ENCODE measurements at regions not wholly inside any gene's neighbourhood (a gene's known extent, or its start where the extent isn't known, plus 50 kb on each side); places are given as distances from the start of the nearest gene placed in this dataset.

DNA sequence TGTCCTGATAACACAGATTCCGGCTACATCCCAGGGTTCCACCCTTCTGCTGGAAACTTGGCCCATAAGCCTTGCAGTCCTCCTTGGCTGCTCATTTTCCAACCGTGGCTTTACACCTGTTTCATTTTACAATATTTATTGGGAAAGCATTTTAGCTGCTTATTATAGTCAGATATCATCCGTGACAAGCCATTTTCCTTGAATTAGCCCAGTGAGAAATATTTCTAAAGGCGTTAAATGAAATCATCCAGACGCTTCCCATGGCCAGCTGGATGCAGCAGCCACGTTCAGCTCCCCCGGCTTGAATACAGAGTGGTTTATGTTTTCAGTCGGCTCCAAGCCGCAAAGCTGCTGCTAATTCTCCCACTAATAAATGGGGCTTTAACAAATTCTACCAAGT is 245.0 kb upstream of the PELI2 start:
- ATAC-seq (replicated peaks in 1 of 2) (no peak), DNase-seq (no peak)
- H3K27ac Mint-ChIP-seq = no peak overlapping the region
- peaks cover 15% of the 10 kb centered on the region for H3K27me3 Mint-ChIP-seq (ENCODE audit: low read depth)
- H3K4me1 Mint-ChIP-seq (ENCODE audit: low read depth) = no peaks in the 10 kb centered on the region
- no peaks in the 10 kb centered on the region for H3K36me3 Mint-ChIP-seq (ENCODE audit: insufficient read depth in 2 of 2)
- H3K9me3 Mint-ChIP-seq = no peaks in the 10 kb centered on the region
- H3K4me3 Mint-ChIP-seq = no peak overlapping the region

DNA sequence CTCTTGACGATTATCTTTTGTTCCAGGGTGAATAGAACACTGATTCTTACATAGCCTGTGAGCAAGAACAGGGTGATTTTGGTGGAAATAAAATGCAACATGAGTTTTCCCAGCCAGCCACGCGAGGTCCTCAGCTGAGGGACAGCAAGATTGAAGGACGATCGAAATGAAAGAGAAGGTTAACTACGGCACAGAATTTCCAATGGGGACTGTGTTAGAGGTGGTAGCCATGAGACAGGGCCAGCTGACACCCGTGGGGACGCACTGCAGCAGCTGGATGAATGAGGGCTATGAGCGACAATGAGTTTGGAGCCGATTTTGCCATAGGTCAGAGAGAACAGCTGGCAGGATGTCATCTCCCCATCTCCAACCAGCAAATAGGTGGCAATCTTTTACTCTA is 243.4 kb upstream of the PELI2 start:
- no peak for ATAC-seq (replicated peaks in 1 of 2)
- Mint-ChIP-seq H3K4me1 (ENCODE audit: low read depth) (no peaks in the 10 kb centered on the region), H3K36me3 (ENCODE audit: insufficient read depth in 2 of 2) (no peaks in the 10 kb centered on the region), H3K4me3 (no peak overlapping the region), H3K27ac (no peak overlapping the region), H3K9me3 (no peaks in the 10 kb centered on the region), H3K27me3 (ENCODE audit: low read depth) (peaks cover 15% of the 10 kb centered on the region)
- no peak for DNase-seq

DNA sequence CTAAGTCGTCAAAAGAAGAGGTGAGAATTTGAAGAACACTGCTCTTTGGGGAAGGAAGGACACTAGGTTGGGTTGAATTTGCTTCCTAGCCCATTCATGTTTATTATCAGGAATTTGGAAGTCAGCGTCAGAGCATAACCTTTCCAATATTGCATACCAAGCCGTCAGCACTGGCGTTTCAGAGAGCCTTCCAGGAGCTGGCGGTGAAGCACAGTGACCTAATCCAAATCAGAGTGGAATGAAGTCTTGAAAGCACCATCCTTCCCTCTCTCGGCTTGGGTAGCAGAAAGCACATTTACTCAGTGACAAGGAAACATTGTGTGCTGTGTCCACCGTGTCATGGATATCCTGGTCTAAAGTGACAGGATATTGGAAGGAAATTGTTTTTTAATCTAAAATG is 240.3 kb upstream of the PELI2 start:
- no peak overlapping the region for H3K27ac Mint-ChIP-seq
- H3K27me3 Mint-ChIP-seq (ENCODE audit: low read depth) = peaks cover 14% of the 10 kb centered on the region
- H3K4me3 Mint-ChIP-seq = no peak overlapping the region
- no peak for DNase-seq
- H3K4me1 Mint-ChIP-seq (ENCODE audit: low read depth) = no peaks in the 10 kb centered on the region
- H3K9me3 Mint-ChIP-seq = no peaks in the 10 kb centered on the region
- ATAC-seq (replicated peaks in 1 of 2) = no peak
- H3K36me3 Mint-ChIP-seq (ENCODE audit: insufficient read depth in 2 of 2) = no peaks in the 10 kb centered on the region

DNA sequence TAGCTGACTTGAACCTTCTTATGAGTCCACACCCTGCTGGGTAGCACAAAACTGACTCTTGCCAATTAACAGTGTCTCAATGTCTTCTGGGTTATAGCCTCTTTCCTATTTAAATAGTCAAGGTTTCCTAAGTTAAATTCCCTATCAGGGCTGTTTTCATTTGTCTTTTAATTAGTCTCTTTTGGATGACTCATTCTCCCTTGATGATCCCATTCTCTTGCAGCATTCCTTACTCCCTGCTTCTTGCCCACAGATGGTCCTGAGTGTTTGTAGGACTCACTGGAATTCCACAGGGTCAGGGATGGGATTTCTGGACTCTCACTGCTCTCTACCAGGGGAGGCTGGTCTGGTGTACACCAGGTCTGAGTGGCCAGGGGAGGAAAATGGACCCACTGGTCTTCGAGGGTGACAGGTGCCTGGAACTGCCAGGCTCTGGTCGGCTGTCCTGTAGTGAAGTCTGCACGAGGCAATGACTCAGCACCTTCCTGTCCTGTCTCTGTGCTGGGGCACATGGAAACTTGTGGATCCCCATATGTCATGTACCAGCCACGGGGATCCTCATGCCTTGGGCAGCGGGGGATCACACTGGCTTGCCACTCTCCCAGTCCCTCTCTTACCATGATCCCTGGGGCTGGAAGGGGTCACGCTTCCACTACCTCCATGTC is 236.5 kb upstream of the PELI2 start:
- DNase-seq (no peak), ATAC-seq (replicated peaks in 1 of 2) (no peak)
- Mint-ChIP-seq H3K36me3 (ENCODE audit: insufficient read depth in 2 of 2) (no peaks in the 10 kb centered on the region), H3K27ac (no peak overlapping the region), H3K9me3 (no peaks in the 10 kb centered on the region), H3K27me3 (ENCODE audit: low read depth) (peaks cover 7% of the 10 kb centered on the region), H3K4me3 (no peak overlapping the region), H3K4me1 (ENCODE audit: low read depth) (no peaks in the 10 kb centered on the region)

DNA sequence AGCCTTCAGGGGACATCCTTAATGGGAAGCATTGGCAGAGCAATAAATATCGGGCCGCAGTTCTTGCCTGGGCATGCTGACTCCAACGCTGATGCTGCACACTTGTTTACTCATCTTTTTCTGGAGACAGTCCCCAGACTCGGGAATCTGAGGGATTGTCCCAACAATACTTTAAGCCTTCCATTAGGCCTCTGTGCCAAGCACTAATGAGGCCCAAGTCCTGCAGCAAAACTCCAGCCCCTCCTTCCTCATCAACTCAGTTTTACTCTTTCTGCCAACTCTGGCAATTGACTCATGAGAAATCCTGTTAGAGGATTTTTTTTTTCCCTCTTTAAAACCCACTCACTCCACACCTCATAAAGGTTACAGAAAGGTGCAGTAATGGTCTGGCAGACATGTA is 233.4 kb upstream of the PELI2 start:
- Mint-ChIP-seq H3K9me3 (no peaks in the 10 kb centered on the region), H3K27me3 (ENCODE audit: low read depth) (peaks cover 7% of the 10 kb centered on the region), H3K27ac (no peak overlapping the region), H3K4me1 (ENCODE audit: low read depth) (no peaks in the 10 kb centered on the region), H3K4me3 (no peak overlapping the region), H3K36me3 (ENCODE audit: insufficient read depth in 2 of 2) (no peaks in the 10 kb centered on the region)
- DNase-seq (no peak), ATAC-seq (replicated peaks in 1 of 2) (no peak)

DNA sequence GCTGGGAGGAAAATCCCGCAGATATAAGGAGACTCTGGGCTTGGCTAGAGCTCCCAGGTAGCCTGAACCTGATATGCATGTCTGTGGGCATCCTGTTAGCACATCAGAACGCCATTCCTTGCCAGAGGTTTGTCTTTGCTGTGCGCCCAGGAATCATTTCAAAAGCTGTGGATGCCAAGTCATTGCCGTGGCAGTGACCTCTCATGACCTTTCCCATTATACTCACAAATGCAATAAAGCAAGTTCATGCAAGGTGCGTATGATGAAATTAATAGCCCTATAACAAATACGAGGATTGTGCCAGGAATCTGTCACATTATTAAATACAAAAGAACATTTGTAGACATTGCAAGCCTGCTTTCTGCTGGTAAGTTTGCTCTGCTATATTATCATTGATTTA is 229.1 kb upstream of the PELI2 start:
- Mint-ChIP-seq H3K4me1 (ENCODE audit: low read depth) (no peaks in the 10 kb centered on the region), H3K4me3 (no peak overlapping the region), H3K27me3 (ENCODE audit: low read depth) (peaks cover 10% of the 10 kb centered on the region), H3K9me3 (no peaks in the 10 kb centered on the region), H3K36me3 (ENCODE audit: insufficient read depth in 2 of 2) (no peaks in the 10 kb centered on the region), H3K27ac (no peak overlapping the region)
- no peak for ATAC-seq (replicated peaks in 1 of 2)
- no peak for DNase-seq

DNA sequence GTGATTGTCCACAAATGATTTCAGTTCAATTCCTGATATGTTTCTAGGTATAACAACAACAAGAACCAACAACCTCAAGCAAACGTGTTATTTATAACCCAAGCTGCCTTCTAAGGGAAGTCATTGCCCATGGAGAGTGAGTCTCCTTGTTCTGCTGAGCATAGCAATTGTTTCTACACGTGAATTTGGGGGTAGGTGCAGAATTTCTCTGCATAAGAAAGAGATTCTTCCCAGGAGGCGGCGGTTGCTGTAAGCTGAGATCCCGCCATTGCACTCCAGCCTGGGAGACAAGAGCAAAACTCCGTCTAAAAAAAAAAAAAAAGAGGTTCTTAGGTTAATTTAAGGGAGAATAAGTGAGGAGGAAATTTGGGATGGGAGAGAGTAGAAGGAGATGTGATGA is 226.5 kb upstream of the PELI2 start:
- DNase-seq (no peak), ATAC-seq (replicated peaks in 1 of 2) (no peak)
- Mint-ChIP-seq H3K27me3 (ENCODE audit: low read depth) (peaks cover 10% of the 10 kb centered on the region), H3K36me3 (ENCODE audit: insufficient read depth in 2 of 2) (no peaks in the 10 kb centered on the region), H3K9me3 (no peaks in the 10 kb centered on the region), H3K4me3 (no peak overlapping the region), H3K27ac (no peak overlapping the region), H3K4me1 (ENCODE audit: low read depth) (no peaks in the 10 kb centered on the region)

DNA sequence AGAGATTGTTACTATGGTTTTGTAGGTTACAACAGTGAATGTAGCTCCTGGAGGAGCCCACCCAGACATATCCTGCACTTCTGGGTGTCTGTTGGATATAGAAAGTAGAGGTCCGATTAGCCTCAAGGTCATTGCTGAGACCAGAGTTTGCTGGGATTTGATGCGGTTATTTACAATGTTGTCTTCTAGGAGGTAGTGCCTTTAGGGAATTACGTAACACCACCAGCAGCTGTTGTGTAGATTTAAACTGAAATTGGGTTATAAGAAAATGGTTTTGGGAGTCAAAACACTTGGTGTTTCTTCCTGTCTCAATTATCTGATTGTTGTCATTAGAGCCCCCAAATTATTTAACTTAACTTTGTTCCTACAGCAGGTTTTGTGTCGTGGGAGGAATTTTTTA is 225.3 kb upstream of the PELI2 start:
- no peak for DNase-seq
- H3K4me3 Mint-ChIP-seq = no peak overlapping the region
- H3K4me1 Mint-ChIP-seq (ENCODE audit: low read depth) = no peaks in the 10 kb centered on the region
- H3K9me3 Mint-ChIP-seq = no peaks in the 10 kb centered on the region
- no peak overlapping the region for H3K27ac Mint-ChIP-seq
- ATAC-seq (replicated peaks in 1 of 2) = no peak
- peaks cover 10% of the 10 kb centered on the region for H3K27me3 Mint-ChIP-seq (ENCODE audit: low read depth)
- no peaks in the 10 kb centered on the region for H3K36me3 Mint-ChIP-seq (ENCODE audit: insufficient read depth in 2 of 2)

DNA sequence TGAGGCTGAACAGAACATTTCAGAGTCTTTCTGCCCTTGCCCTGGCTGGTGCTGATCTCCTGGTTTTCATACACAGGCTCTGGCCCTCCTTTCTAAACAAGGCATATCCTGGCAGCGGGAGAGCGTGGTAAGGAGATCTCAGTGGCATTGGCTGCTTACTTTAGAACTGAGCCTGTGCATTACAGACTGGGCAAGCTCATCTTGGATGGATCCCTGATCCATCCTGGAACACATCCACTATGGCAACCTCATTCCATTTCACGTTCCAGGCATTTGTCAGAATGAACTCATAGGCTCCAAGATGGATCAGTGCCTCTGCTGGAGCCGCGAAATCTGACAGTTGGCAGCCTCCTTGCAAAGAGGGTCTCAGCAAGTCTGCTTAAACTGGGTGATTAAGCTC is 224.5 kb upstream of the PELI2 start:
- DNase-seq (no peak), ATAC-seq (replicated peaks in 1 of 2) (no peak)
- no peaks in the 10 kb centered on the region for H3K9me3 Mint-ChIP-seq
- no peak overlapping the region for H3K27ac Mint-ChIP-seq
- no peak overlapping the region for H3K4me3 Mint-ChIP-seq
- no peaks in the 10 kb centered on the region for H3K36me3 Mint-ChIP-seq (ENCODE audit: insufficient read depth in 2 of 2)
- peaks cover 10% of the 10 kb centered on the region for H3K27me3 Mint-ChIP-seq (ENCODE audit: low read depth)
- H3K4me1 Mint-ChIP-seq (ENCODE audit: low read depth) = no peaks in the 10 kb centered on the region

DNA sequence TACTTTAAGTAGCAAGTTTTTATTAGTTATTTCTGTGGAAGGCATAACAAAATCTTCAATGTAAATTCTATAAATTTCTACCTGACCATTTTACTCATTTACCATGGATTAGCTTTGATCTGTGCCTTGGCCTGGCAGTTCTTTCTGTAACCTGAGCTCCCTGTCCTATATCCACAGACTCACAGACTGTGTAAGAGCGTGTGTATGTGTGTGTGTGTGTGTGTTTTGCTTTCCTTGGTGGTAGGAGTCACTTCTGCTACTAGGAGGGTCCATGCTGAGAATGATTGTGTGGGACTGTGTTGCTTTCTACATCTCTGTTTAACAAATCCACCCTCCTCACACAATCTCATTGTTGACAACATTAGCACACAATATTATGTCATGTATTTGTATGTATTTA is 221.2 kb upstream of the PELI2 start:
- H3K27me3 Mint-ChIP-seq (ENCODE audit: low read depth) = peaks cover 5% of the 10 kb centered on the region
- H3K4me1 Mint-ChIP-seq (ENCODE audit: low read depth) = no peaks in the 10 kb centered on the region
- no peak overlapping the region for H3K27ac Mint-ChIP-seq
- H3K9me3 Mint-ChIP-seq = no peaks in the 10 kb centered on the region
- H3K36me3 Mint-ChIP-seq (ENCODE audit: insufficient read depth in 2 of 2) = no peaks in the 10 kb centered on the region
- no peak overlapping the region for H3K4me3 Mint-ChIP-seq
- ATAC-seq (replicated peaks in 1 of 2) (no peak), DNase-seq (no peak)

DNA sequence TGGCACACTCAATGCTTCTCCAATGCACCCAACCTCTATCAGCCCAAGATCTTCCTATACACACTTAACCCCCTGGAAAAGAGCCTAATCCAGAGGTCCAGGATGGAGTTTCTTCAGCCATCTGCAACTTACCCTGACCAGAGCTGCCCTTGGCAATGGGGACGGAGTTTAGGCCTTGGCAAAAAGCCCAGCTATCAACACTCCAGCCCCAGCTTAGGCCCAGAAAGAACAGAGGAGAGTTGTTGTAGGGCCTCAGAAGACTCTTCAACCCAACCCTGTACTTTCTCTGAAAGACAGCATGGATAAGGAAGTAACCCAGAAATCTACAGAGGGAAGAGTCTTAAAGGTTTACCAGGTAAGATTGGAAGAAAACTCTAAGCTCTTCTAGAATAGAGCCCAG is 219.3 kb upstream of the PELI2 start:
- no peaks in the 10 kb centered on the region for H3K4me1 Mint-ChIP-seq (ENCODE audit: low read depth)
- no peak overlapping the region for H3K4me3 Mint-ChIP-seq
- no peaks in the 10 kb centered on the region for H3K9me3 Mint-ChIP-seq
- H3K27ac Mint-ChIP-seq = no peak overlapping the region
- no peaks in the 10 kb centered on the region for H3K27me3 Mint-ChIP-seq (ENCODE audit: low read depth)
- no peak for ATAC-seq (replicated peaks in 1 of 2)
- no peaks in the 10 kb centered on the region for H3K36me3 Mint-ChIP-seq (ENCODE audit: insufficient read depth in 2 of 2)
- no peak for DNase-seq

DNA sequence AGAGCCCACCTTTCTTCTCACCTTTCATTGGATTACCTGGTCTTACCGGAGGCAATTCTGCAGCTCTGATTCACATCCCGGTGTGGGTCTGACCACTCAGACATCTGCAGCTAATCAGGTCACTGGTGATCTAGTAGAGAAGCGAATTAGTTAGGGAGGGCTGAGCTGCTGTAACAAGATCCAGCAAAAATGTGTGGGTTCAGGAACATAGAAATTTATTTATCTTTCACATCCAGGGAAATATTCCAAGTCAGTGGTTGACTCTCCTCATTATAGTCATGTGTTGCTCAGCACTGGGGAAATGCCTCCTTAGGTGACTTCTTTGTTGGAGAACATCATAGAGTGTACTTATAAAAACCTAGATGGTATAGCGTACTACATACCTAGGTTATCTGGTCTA is 218.7 kb upstream of the PELI2 start:
- DNase-seq = no peak
- no peaks in the 10 kb centered on the region for H3K27me3 Mint-ChIP-seq (ENCODE audit: low read depth)
- no peak overlapping the region for H3K4me3 Mint-ChIP-seq
- H3K9me3 Mint-ChIP-seq = no peaks in the 10 kb centered on the region
- H3K36me3 Mint-ChIP-seq (ENCODE audit: insufficient read depth in 2 of 2) = no peaks in the 10 kb centered on the region
- no peak for ATAC-seq (replicated peaks in 1 of 2)
- no peak overlapping the region for H3K27ac Mint-ChIP-seq
- no peaks in the 10 kb centered on the region for H3K4me1 Mint-ChIP-seq (ENCODE audit: low read depth)

DNA sequence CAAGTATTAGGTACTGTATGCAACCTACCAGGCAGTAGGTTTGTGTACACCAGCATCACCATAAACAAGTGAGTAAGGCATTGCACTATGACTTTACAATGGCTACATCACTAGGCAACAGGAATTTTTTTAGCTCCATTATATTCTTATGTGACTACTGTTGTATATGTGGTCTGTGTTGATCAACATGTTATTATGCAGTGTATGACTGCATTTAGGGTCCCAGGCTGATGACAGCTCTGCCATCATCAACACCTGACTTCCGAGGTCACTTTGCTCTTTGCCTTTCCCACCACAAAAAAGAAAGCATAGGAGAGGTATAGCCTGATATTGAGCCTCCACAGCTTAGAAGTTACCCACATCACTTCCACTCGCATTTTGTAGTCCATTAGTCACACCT is 217.5 kb upstream of the PELI2 start:
- Mint-ChIP-seq H3K36me3 (ENCODE audit: insufficient read depth in 2 of 2) (no peaks in the 10 kb centered on the region), H3K4me3 (no peak overlapping the region), H3K4me1 (ENCODE audit: low read depth) (no peaks in the 10 kb centered on the region), H3K27me3 (ENCODE audit: low read depth) (no peaks in the 10 kb centered on the region), H3K27ac (no peak overlapping the region), H3K9me3 (peaks cover 0 to 1% of the 10 kb centered on the region in 2 donors)
- no peak for ATAC-seq (replicated peaks in 1 of 2)
- no peak for DNase-seq

DNA sequence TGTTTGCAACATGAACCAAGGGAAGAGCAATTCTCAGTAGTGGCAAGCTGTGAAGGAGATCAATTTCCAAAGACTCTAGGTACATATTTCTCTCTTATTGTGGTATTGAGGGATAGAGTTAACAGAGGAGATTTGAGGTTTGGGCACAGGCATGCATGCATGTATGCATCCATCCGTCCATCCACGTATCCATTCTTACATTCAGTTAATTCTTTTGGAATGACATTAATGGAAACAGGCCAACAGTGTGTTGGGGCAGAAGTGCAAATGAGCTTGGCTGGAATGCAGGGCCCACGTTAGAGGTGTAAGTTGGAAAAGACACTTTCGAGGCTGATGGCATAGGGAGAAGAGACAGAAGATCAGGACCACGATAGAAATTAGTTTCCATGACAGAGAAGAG is 216.9 kb upstream of the PELI2 start:
- Mint-ChIP-seq H3K9me3 (peaks cover 0 to 1% of the 10 kb centered on the region in 2 donors), H3K4me1 (ENCODE audit: low read depth) (no peaks in the 10 kb centered on the region), H3K27me3 (ENCODE audit: low read depth) (no peaks in the 10 kb centered on the region), H3K4me3 (no peak overlapping the region), H3K36me3 (ENCODE audit: insufficient read depth in 2 of 2) (no peaks in the 10 kb centered on the region), H3K27ac (no peak overlapping the region)
- DNase-seq (no peak), ATAC-seq (replicated peaks in 1 of 2) (no peak)

All from activated T-cell treated with anti-CD3 and anti-CD28 coated beads, Interleukin-2, amount 50 U/mL, for 72 hours (primary cell).